ENCODE measurements at regions not wholly inside any gene's neighbourhood (a gene's known extent, or its start where the extent isn't known, plus 50 kb on each side); places are given as distances from the start of the nearest gene placed in this dataset.

- TF ChIP-seq E2F1 (CRISPR knock-in tag; IDR thresholded peaks at IDR 0.05) (no peak), RCOR2 (CRISPR knock-in tag; IDR thresholded peaks at IDR 0.05) (no peak), ZNF496 (CRISPR knock-in tag; IDR thresholded peaks at IDR 0.05; ENCODE audit: insufficient replicate concordance) (no peak), ZNF572 (CRISPR knock-in tag; IDR thresholded peaks at IDR 0.05) (no peak)
Observed at GRCh38 chrX:155766321-155766720, 114.8 kb upstream of the VAMP7 start (continued).

GRCh38 chrX:155761185-155761584 lies 120.0 kb upstream of the VAMP7 start:
- FAIRE-seq (peak; percentile 36), DNase-seq (ENCODE audit: low spot score) (no peak), ATAC-seq (no peak)
- no peaks in the 10 kb centered on the region for H3K79me2 ChIP-seq (ENCODE audit: insufficient read depth, low read length)
- intact Hi-C loops (cut with micrococcal nuclease; ENCODE audit: unreplicated experiment) (no loop called here), in situ Hi-C loops (cut with HindIII; ENCODE audit: extremely low pct_ligation_motif_present, low pct_unique_long_range_greater_than_20kb) (no loop called here)
- BruUV-seq (replicated peaks): no TSS peak
- ChIA-PET CTCF (ENCODE audit: low intra/inter-chr PET ratio, low total read pairs) (no interaction called here), POLR2A (no interaction called here)
- H3K9ac ChIP-seq (ENCODE audit: insufficient read depth, low read depth, low read length): no peak overlapping the region
- H3K4me3 ChIP-seq (replicated peaks in 1 of 3; ENCODE audit: insufficient read depth in 1 of 3, low read depth in 2 of 3, low read length in 3 of 3): no peak overlapping the region
- H3K27ac ChIP-seq (ENCODE audit: extremely low read length, insufficient read depth, low read length): no peak overlapping the region
- H3K36me3 ChIP-seq (replicated peaks in 1 of 2; ENCODE audit: control insufficient read depth in 1 of 2, insufficient read depth in 2 of 2, low read length in 2 of 2): no peaks in the 10 kb centered on the region
- H3K4me2 ChIP-seq (ENCODE audit: low read depth, low read length): no peak overlapping the region
- TF ChIP-seq GPBP1L1 (CRISPR knock-in tag; IDR thresholded peaks at IDR 0.05) (no peak), SNAPC2 (CRISPR knock-in tag; IDR thresholded peaks at IDR 0.05) (no peak), SCMH1 (CRISPR knock-in tag; IDR thresholded peaks at IDR 0.05; ENCODE audit: borderline replicate concordance) (no peak), RBAK (CRISPR knock-in tag; IDR thresholded peaks at IDR 0.05) (no peak), GLI4 (CRISPR knock-in tag; IDR thresholded peaks at IDR 0.05; ENCODE audit: borderline replicate concordance) (no peak), ARNT2 (CRISPR knock-in tag; IDR thresholded peaks at IDR 0.05; ENCODE audit: low read depth) (no peak), THAP9 (CRISPR knock-in tag; IDR thresholded peaks at IDR 0.05; ENCODE audit: borderline replicate concordance) (no peak), ZBED4 (CRISPR knock-in tag; IDR thresholded peaks at IDR 0.05; ENCODE audit: borderline replicate concordance) (no peak)
- H4K20me1 ChIP-seq (ENCODE audit: insufficient read depth, low read length): no peaks in the 10 kb centered on the region
- H3K4me1 ChIP-seq (ENCODE audit: insufficient read depth, low read length): no peaks in the 10 kb centered on the region
- H3K27me3 ChIP-seq (ENCODE audit: control insufficient read depth in 1 of 2, insufficient read depth in 2 of 2, low read length in 2 of 2): no peaks in the 10 kb centered on the region; a peak in 1 of 5 replicates
- no peak overlapping the region for H2AFZ ChIP-seq (ENCODE audit: low read length)
- H3K9me3 ChIP-seq (ENCODE audit: low read length): peaks cover 80% of the 10 kb centered on the region
